Endometrium (tissue), 2 donors: ENCODE measurements at regions not wholly inside any gene's neighbourhood (a gene's known extent, or its start where the extent isn't known, plus 50 kb on each side); places are given as distances from the start of the nearest gene placed in this dataset.

Experiments
- FAIRE-seq: peaks from 2 replicates; lab custom pipeline; 2012; peaks lifted over from hg19 to GRCh38; lab: Jason Lieb, UNC
- donor health status: control.
- donor health status: control.

DNA sequence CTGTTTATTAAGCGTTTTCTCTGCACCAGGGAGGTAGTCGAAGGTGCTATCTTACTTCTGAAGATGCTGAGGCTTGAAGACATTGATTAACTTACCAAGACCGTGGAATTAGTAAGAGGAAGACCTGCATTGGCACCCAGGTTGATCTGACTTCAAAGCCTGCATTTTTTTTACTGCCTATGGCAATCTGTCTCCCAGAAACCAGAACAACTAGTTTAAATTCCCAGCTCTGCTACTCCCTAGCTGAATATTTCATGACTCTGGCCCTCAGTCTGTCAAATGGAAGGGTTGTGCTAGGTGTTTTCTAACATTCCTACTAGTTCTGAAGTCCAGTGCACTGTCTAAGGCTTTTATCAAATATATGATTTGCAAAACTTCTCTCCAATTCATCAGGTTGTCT lies 52.0 kb upstream of the GRAMD1B start:
- no peak for FAIRE-seq

DNA sequence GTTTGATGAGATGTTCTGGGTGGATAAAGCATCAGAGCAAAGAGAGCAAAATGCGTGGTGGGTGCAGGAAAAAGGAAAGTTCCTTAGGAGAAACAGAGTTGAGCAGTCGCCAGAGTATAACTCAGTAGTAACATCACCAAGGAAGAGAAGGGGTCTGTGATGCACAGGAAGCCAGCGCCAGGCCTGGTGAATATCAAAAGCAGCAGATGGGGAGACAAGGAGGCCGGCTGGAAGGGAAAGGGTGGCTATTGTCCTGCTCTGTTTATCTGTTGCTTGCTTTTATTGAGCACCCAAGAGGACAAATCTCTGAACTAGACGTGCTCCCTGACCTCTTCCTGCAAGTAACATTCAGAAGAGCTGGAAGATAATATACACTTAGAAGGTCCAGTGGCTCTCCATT lies 52.7 kb upstream of the GRAMD1B start:
- FAIRE-seq = no peak

DNA sequence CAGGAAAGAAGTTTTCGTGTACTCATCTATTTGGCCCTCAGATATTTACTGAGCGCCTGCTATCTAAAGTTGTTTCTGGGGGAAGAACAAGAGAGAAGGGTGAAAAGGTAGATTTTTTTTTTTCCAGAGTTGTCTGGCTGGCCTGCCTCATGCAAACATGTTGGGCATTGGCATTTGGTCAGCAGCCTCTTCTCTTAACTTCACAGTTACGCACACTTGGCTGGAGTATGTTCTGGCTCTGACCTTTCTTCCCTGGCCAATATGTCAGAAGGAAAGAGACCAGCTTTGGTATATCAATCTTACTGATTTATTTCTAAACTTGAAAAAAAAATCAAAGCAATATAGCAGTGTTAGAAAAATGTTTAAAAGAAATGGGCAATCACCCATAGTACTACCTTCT lies 54.2 kb upstream of the GRAMD1B start:
- FAIRE-seq = no peak

DNA sequence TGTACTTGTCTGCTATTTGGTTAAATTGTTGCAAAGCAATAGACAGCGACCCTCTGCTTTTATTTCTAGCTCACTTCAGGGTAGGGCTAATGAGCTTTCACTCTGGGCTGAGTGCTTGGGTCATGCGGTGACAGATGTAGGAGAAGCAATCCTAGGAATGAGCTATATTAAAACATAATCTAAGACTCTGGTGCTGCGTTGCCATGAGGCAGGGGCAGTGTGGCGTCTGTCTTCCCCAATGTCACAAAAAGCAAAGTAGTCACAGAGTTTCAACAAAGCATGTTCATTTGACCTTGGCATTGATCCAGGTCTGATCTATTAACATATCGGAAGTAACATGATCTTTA lies 55.5 kb upstream of the GRAMD1B start:
- FAIRE-seq = no peak

DNA sequence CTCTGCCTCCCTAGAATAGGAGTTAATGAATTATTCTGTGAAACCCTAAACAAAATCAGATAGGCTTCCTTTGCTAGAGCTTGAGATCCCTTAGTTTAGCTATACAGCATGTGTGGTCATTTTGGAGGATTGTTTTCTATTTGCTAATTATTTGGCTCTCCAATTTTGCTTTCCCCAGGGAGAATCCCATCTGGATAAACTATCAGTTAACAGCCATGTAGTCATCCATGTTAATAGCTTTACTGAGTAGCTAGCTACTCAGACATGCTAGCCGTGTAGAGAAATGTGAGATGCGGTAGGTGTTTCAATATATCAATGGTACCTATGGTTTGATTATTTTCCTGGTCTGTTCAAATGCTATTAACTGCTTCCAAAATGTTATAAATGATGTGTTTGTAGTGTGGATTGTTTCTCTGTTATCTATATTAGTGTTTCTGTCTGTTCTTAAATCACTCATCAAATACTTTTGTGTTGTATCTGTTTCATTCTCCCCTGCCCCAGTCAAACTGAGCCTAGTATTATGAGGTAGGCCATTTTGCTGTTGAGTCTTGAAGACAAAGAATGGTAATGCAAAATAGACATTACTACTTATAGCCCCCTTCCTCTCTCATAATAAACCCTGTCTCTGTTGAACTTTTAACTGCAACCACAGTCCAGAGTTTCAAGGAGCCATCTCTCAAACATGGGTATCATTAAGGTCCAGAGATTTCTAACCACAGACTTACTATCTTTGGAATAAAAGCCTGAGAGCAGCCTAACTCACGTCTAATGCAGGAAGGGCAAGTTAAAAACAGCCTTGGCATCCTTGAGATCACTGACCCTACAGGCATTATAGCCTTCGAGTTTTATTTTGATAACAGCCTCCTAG lies 56.1 kb upstream of the GRAMD1B start:
- peak; percentile 82 for FAIRE-seq

DNA sequence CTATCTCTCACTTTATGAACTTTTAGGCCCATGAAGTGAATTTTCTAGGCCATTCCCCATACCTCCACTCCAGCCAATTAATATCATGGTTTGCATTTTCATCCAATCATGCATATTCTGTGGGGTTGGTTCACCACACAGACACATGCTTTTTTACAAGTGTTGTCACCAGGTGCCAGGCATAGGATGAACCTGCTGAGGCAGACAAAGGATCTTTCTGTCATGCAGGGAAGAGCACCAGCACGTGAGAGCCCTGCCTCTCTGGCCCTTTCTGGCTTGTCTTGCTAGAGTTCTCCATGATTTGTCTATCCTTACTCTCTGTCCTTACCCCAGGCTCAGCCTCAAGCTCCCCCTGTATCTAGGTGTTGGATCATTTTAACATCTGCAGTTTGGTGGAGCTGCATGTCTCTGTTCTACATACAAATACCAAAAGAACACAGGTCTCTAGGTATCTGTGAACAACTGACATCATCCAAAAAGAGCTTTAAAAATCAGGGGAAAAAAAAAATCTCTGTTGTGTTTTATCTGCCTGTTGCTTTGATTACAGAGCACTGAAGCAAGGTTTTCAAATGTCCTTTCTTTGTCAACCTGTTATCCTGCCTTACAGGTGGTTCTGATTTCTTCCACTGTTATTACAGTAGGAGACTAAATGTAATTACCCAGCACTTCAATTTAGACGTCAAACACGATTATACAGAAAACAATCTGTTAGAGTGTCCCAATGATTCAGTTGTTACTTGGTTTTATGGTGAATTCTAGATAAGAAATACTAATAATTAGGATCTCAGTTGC lies 58.4 kb upstream of the GRAMD1B start:
- no peak for FAIRE-seq

DNA sequence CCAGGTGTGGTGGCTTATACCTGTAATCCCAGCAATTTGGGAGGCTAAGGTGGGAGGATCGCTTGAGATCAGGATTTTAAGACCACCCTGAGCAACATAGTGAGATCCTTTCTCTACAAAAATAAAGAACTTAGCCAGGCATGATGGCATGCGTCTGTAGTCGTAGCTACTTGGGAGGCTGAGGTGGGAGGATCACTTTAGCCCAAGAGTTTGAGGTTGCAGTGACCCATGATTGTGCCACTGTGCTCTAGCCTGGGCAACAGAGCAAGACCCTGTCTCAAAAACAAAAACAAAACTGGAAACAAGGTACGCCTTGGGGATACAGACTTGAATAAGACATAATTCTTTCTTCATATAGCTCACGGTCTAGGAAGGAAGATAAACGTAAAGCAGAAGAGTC lies 63.1 kb upstream of the GRAMD1B start:
- no peak for FAIRE-seq

DNA sequence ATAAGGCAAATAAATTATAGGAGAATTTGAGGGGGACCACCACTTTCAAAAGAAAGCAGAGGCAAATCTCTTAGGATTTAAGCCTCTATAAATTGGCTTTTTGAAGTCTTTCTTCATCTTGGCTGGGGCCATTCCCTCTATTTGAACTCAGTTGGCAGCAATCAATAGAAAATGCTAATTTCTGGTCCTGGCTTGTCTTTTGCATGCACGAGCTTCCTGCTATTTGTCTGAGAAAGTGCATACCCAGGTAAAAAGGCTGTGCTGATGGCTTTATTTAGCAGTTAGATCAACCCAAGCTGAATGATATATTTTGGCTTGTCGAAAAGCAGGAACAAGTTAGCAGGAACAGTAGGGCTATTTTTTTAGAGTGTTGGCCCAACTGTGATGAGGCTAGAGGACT lies 64.1 kb upstream of the GRAMD1B start:
- FAIRE-seq = no peak

DNA sequence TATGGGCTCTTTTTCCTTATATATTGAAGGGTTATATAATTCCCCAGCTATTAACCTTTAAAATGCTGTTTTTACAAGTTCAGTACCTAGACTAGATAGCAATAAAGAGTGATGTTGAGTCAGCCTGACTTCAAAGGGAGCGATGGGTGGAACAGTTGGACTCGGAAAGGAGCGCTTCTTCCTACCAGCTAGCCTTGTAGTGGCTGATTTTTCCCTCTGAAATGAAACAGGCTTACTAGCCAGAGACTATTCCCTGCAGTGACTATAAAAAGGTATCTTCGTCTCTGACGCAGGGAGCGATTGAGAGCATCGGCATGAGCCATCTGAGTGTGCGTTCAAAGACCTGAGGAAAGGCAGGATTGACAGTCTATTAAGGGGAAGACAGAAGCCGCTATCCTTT lies 66.0 kb upstream of the GRAMD1B start:
- no peak for FAIRE-seq

DNA sequence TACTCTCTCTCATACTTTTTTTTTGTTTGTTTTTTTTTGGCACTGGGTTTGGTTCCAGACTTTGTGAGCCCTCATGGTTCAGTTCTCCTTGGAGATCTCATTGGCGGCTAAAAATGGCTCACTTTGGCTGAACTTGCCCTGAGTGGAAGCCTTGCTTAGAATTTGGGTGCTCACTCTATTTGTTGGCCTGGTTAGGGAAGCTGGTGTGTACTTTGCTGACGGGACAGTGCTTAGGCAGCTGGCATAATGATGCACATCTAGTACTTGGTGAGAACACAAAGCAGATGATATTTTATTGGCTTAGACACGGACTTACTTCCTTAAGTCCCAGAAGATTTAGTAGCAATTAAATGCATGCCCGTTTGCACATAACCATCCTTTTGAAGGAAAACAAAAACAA lies 66.5 kb upstream of the GRAMD1B start:
- FAIRE-seq = no peak

DNA sequence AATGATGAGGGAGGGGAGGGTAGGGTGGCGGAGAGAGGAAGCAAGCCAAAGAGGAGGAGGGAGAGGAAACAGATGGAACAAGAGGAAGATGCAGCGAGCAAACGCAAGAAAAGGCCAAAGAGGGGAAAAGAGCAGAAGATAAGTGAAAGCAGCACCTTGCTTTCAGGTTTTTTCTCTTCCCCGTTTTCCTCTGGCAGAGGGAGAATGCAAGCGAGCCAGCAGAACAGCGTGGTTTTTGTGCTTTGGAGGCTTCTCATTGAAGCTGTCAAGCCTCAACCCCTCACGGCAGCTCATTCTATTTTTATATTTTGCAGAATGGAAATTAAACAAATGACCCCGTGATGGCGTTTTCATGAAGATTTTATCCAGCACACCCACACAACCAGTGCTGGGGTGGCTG lies 67.1 kb upstream of the GRAMD1B start:
- no peak for FAIRE-seq

DNA sequence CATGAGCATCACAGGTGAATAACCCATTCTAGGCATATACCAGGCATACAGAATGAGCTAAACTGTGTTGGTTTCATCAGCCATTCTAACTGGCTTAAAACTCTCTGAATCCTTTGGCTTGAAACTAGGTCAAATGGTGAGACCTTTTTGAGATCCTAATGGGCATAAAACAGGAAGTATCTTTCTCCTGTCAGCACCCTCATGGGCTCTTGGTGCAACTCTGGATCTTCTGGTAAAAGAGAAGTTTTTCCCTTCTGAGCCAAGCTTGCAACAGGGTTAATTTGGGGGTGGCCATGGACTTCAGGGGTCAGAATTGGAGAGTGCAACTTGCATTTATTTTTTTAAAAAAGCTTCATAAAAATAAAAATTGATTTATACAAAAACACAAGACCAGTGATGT lies 67.9 kb upstream of the GRAMD1B start:
- no peak for FAIRE-seq

DNA sequence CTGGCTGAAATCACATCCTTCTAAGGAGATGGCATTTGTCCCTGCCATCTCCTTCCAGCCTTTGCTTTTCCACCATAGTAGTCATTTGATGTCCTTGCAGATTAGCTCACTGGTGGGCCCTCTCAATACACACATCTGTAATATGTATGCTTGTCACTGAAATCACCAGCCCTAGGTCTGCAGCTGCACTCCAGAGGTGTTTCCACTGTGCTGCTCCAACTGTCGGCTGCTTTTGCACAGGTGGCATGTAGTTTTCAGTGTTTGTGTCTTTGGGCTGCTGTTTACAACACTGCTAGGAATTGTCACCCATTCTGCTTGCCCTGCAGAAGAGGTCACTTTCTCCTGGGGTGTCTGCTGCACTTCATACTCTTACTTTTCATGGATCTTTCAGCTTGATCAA lies 69.0 kb upstream of the GRAMD1B start:
- FAIRE-seq = no peak

DNA sequence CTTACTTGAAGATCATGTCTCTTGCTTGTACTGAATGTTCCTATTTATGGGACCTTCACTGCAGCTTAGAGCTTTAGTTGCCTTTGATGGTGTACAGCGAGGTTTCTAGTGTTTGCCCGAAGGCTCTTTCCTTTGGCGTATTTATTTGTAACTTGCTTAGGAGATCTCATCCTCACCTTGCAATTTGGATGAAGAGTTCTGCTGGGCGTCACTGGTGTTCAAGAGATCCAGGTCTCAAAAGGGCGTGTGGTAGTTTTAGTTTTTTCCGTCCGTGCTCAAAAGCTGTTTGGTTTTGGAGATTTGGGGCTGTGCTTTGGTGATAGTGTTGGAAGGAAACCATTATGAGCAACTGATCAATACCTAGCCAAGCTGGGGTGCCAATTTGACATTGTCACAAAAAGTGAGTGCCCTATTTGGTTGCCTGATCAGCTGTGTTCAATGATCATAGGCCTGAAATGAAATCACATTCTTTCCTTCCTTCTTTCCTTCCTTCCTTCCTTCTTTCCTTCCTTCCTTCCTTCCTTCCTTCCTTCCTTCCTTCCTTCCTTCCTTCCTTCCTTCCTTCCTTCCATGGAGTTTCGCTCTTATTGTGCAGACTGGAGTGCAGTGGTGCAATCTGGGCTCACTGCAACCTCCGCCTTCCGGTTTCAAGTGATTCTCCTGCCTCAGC lies 69.7 kb upstream of the GRAMD1B start:
- FAIRE-seq = no peak

DNA sequence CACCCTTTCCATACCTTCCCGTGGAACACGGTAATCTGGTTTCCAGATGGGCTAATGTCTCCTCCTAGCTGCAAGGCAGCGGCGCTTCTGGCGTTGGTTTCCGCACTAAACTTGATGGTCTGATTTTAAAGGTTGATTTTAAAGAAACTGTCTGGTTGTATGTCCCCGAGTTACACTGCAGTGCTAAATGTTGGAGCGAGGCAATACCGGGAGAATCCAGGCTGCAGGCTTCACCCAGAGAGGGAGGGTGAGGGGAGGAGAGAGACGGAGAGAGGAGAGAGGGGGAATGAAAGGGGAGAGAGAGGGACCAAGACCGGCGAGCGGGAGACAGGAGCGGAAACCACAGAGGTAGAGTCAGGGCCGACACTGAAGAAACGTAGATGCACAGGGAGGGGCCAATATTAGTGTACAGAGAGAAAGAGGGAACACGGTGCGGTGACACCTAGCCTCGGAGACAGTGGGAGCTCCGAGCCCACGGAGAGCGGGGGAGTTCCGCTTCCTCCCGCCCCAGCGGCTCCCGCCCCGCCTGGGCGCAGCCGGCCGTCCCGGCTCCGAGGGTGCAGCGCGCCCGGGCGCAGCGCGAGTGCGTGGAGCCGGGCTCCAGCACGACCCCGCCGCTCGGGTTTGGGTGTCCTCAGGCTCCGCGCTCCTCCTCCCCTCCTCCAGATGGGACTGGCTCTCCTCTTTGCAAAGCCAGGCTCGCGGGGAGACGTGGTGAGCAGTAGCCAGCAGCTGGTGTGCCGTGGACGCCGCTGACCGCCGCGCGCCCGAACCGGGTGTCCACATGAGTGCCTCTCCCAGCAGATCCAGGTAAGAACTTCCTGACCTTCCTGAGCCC lies 71.9 kb upstream of the GRAMD1B start:
- FAIRE-seq = no peak

DNA sequence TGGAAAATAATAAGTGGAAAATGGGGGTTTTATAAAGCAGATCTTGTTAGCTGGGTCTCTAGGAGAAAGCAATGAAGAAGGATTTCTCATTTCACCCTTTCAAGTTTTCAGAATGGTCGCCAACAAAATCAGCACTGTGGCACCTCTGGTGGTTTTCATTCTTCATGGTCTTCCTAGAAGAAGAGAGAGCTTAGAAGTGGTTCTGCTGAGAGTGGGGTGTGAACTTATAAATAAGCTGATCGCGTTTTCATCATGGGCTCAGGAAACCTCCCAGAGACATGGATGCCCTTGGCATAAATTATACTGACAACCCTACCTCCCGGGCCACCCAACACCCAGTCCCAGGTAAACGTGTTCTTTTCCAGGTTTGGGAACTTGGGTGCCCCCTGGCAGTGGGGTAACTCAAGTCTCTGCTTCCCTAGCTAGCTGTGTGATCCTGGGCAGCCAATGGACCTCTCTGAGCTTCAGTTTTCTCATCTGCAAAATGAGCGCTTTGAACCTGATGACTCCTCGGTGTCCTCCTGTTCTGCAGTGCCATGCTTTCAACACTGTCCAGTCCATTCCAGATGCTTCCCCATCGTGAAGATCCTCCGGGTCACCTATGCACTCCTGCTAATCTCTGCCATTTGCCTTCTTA lies 72.6 kb upstream of the GRAMD1B start:
- no peak for FAIRE-seq

DNA sequence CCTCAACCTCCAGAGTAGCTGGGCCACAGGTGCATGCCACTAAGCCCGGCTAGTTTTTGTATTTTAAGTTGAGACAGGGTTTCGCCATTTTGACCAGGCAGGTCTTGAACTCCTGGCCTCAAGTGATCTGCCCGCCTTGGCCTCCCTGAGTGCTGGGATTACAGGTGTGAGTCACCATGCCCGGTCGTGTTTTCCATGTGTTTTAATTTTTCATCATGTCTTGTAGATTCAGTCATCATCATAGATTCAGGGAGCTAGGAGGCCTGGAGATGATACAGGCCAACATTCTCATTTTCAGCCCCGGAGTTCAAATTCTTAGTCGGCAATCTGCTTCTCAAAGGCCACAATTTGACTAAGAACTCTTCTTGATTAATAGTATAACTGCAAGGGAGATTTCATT lies 73.5 kb upstream of the GRAMD1B start:
- no peak for FAIRE-seq

DNA sequence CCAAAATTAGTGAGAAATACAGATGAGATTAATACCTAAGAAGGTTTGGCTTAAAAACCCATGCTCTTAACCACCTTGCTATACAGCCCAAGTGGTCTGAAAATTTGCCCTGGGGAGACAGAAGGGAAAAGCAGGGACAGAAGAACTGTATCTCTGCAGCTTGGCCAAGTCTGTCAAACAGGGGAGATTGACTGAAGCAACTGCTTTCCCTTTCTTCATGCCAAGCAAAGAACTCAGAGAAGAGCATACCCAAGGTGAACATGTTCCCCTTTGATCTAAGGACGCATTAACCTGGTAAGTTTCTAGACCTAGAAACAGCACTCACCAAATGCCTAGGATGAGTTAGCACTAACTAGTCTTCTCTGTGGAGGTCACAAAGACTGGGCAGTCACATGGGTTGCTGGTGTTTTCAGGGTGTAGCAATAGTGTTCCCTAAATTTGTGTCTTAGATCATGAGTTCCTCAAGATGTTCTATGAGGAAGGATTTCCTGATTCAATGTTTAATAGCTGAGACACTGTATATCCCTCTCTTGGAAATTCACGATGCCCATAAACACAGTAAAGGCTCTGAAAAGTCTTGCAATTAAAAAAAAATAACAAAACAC lies 75.6 kb upstream of the GRAMD1B start:
- FAIRE-seq = no peak

DNA sequence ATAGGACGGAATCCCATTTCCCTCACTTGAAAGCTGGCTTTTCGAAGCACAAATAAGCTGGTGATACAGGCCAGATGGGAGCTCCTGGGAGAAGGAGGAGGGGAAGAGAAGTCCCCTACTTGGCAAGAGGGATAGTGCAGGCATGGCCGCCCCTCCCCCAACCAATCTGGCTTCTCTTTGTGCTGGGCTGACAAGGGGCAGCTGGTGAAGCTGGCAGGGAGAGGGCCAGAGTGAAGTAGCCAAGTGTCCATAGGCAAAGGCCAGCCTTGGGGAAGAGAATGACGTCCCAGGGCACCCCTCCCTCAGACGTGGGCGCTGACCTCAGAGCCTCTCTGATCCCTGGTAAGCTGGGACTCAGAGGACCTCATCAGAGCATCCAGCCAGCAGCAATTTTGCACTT lies 78.7 kb upstream of the GRAMD1B start:
- FAIRE-seq = no peak

DNA sequence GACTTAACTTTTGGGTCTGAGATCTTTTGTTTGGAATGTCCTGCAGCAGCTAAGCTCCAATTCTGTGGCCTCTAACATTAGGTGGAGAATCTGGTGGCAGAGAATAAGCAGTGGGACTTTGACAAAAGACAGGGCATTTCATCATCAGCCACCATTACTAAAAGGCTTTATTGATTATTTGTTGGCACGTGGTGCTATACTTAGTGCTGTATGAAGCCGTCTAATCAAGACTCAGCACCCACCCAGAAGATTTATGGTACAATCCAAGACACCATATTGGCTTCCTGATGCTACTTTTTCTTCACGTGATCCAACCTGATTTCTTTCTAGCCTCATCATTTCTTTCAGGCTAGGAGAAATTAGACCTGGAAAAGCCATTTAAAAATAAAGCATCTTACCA lies 80.7 kb upstream of the GRAMD1B start:
- FAIRE-seq = no peak

DNA sequence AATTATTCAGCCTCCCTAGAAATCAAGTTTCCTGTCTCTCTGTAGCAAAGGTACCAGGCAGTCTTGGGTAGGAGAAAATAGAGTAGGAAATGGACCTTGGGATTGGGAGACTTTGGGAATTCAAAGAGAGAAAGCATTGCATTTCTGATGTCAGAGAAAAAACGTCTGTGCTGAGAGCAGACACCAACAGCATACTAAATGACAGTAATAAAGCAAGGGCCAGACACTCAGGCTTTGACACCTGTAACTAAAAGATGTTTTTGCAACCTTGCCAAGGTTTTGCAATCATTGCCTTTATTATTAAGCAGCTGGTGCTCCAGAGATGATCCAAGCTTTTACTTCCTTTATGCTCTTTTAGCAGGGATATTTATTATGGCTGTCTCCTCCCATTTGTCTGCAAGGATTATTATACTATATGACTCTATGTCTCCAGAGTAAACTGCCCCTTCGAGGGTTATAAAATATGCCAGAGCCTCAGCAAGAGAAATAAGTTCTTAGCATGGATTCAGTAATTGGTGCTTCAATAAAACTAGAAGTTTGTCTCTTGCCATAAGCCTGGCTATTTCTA lies 85.2 kb upstream of the GRAMD1B start:
- FAIRE-seq = no peak
